ENCODE measurements at regions not wholly inside any gene's neighbourhood (a gene's known extent, or its start where the extent isn't known, plus 50 kb on each side); places are given as distances from the start of the nearest gene placed in this dataset.

- no peak for FAIRE-seq
Observed at GRCh38 chr3:56983427-56983826, 77.0 kb upstream of the SPATA12 start.

GRCh38 chr3:56981445-56982230 lies 78.8 kb upstream of the SPATA12 start:
- FAIRE-seq, result no peak

GRCh38 chr3:56980798-56981390 lies 79.6 kb upstream of the SPATA12 start:
- no peak for FAIRE-seq

GRCh38 chr3:56980243-56980642 lies 80.2 kb upstream of the SPATA12 start:
- FAIRE-seq, result no peak

- no peak for FAIRE-seq
Observed at GRCh38 chr3:56979791-56980190, 80.7 kb upstream of the SPATA12 start.

- FAIRE-seq, result no peak
Observed at GRCh38 chr3:56977561-56977889, 82.9 kb upstream of the SPATA12 start.

- no peak for FAIRE-seq
Observed at GRCh38 chr3:56976651-56977560, 83.6 kb upstream of the SPATA12 start.

- FAIRE-seq, result no peak
Observed at GRCh38 chr3:56975567-56975966, 84.9 kb upstream of the SPATA12 start.

- FAIRE-seq, result no peak
Observed at GRCh38 chr3:56974247-56974930, 86.1 kb upstream of the SPATA12 start.

GRCh38 chr3:56971816-56972215 lies 88.6 kb upstream of the SPATA12 start:
- FAIRE-seq, result no peak

- FAIRE-seq, result no peak
Observed at GRCh38 chr3:56971261-56971660, 89.2 kb upstream of the SPATA12 start.

- FAIRE-seq, result no peak
Observed at GRCh38 chr3:56970461-56970879, 90.0 kb upstream of the SPATA12 start.

- no peak for FAIRE-seq
Observed at GRCh38 chr3:56969851-56970250, 90.6 kb upstream of the SPATA12 start.

GRCh38 chr3:56966509-56966908 lies 94.0 kb upstream of the SPATA12 start:
- FAIRE-seq, result no peak

GRCh38 chr3:56966104-56966503 lies 94.4 kb upstream of the SPATA12 start:
- no peak for FAIRE-seq

- no peak for FAIRE-seq
Observed at GRCh38 chr3:56962922-56963321, 97.5 kb upstream of the SPATA12 start.

- FAIRE-seq, result no peak
Observed at GRCh38 chr3:56962206-56962605, 98.3 kb upstream of the SPATA12 start.

- no peak for FAIRE-seq
Observed at GRCh38 chr3:56960234-56960917, 100.1 kb upstream of the SPATA12 start.

- no peak for FAIRE-seq
Observed at GRCh38 chr3:56958879-56959278, 101.6 kb upstream of the SPATA12 start.

GRCh38 chr3:56957522-56957921 lies 102.9 kb upstream of the SPATA12 start:
- FAIRE-seq, result no peak

GRCh38 chr3:56956906-56957305 lies 103.6 kb upstream of the SPATA12 start:
- FAIRE-seq, result no peak

GRCh38 chr3:56955492-56956111 lies 104.9 kb upstream of the SPATA12 start:
- FAIRE-seq, result no peak

Measured in G401.6 (cell line).